Vagina (tissue), 2 donors: ENCODE measurements at regions not wholly inside any gene's neighbourhood (a gene's known extent, or its start where the extent isn't known, plus 50 kb on each side); places are given as distances from the start of the nearest gene placed in this dataset.

Source experiments
- CTCF ChIP-seq, 3 experiments: fragments of 450-650 bp in 2 of 3; fragments of 200-600 bp in 1 of 3; sonication (generic) in 1 of 3; IDR thresholded peaks; one replicate each; pipeline ENCODE4 v1.5.1; 2017 to 2019; ENCODE audit warnings: antibody characterized with exemption in 3 of 3, mild to moderate bottlenecking in 2 of 3, moderate library complexity in 2 of 3
- POLR2A ChIP-seq, 2 donors: fragments of 450-650 bp; IDR thresholded peaks; one replicate each; pipeline ENCODE4 v1.6.1; 2017; ENCODE audit warnings: antibody characterized with exemption in 2 of 2, mild to moderate bottlenecking in 2 of 2, moderate library complexity in 2 of 2
- POLR2AphosphoS5 ChIP-seq, 2 donors: sonication (generic); formaldehyde crosslinking; IDR thresholded peaks; one replicate each; pipeline ENCODE4 v1.9.0; 2017; ENCODE audit warnings: antibody characterized with exemption in 2 of 2, mild to moderate bottlenecking in 2 of 2, low read depth in 1 of 2; ENCODE audit not compliant: insufficient read depth in 1 of 2

GRCh38 chr3:75059120-75059519, 444.7 kb upstream of the CNTN3 start:
- TF ChIP-seq POLR2AphosphoS5 (IDR thresholded peaks at IDR 0.05; ENCODE audit: insufficient read depth in 1 of 2, low read depth in 1 of 2) = no peak
- no peak for TF ChIP-seq CTCF (IDR thresholded peaks at IDR 0.05)
- TF ChIP-seq POLR2A (IDR thresholded peaks at IDR 0.05) = no peak
